Left lobe of liver (tissue), 2 donors: ENCODE measurements at regions not wholly inside any gene's neighbourhood (a gene's known extent, or its start where the extent isn't known, plus 50 kb on each side); places are given as distances from the start of the nearest gene placed in this dataset.

ENCODE experiments used
- ATAC-seq: fragments of 200-7000 bp; cut with Tn5 transposase; one replicate; pipeline ENCODE4 v1.9.1; 2020; ENCODE audit warnings: mild to moderate bottlenecking, moderate library complexity
- DNase-seq: peaks from one replicate; pipeline ENCODE4 v3.0.0-alpha.2; 2020; ENCODE audit warnings: low spot score
- donor health status: DM: no; HTN: no; CAD: no; lungs with moderate emphysema.
- donor health status: DM: no; HTN: yes; CAD: no.

- no peak for ATAC-seq
- DNase-seq, result no peak
Observed at GRCh38 chr16:64144617-64145016, 977.2 kb downstream of the CDH11 start.

- ATAC-seq, result no peak
Observed at GRCh38 chr16:64138621-64139020, 983.2 kb downstream of the CDH11 start.

DNA sequence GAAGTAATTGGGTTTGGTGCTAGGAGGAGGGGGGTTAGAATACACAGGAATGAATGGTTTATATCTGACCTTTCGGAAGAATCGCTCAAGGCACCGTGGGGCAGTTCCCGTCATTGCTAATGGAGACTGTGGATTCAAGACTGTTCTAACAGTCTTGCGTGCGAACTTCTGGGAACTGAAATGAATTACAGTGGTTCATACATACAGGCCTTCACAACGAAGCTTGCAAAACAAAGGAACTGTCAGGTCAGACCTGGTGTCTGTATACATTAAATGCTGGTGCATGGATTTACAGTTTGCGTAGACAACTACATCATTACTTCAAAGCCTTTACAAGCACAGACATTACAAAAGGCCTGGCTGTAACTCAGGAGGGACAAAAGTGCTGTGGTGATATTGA lies 983.9 kb downstream of the CDH11 start:
- ATAC-seq, result no peak
- no peak for DNase-seq

More at GRCh38 chr16:64138621-64139020, 983.2 kb downstream of the CDH11 start:
- no peak for DNase-seq

DNA sequence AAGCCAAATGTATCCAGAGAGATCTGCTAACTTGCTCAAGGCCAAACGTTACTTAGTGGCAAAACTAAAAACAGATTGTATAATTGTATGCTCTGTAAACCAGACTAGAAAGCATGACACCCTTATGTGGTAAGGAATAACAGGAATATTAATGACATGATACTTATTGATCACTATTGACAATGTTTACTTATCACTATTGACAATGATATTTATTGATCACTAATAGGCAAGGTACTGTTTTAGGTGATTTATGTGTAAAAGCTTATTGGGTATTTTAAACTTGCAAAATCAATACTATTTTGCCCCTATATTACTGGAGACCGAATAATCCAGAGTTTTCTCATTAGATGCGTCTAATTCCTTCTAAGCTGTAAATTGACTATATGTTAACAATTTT lies 985.1 kb downstream of the CDH11 start:
- no peak for ATAC-seq
- no peak for DNase-seq

GRCh38 chr16:64136314-64136713 lies 985.5 kb downstream of the CDH11 start:
- DNase-seq, result no peak
- no peak for ATAC-seq

GRCh38 chr16:64133366-64133765 lies 988.5 kb downstream of the CDH11 start:
- ATAC-seq (no peak), DNase-seq (no peak)

- ATAC-seq, result no peak
- no peak for DNase-seq
Observed at GRCh38 chr16:64132759-64133361, 989.0 kb downstream of the CDH11 start.

DNA sequence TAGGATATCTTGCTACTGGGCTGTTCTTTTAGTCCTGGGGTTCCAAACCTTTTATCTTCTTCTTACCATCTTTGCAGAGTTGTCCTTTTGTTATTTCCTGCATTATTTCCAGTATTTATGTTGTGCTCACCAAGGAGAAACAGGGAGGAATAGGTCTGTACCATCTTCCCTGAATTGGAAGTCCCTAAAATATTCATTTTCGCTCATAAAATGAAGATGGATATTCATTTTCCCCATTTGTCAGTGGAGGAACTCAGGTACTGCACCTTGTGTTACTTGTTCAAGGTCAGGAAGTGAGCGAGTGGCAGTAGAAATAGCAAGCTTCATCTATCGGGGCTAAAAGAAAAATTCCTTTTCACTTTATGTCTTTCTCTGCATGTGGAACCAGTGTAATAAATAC lies 989.7 kb downstream of the CDH11 start:
- DNase-seq, result no peak
- no peak for ATAC-seq

GRCh38 chr16:64131423-64131822 lies 990.4 kb downstream of the CDH11 start:
- DNase-seq, result no peak
- no peak for ATAC-seq

GRCh38 chr16:64130140-64130539 lies 991.7 kb downstream of the CDH11 start:
- no peak for DNase-seq
- ATAC-seq, result no peak

GRCh38 chr16:64122177-64122576 lies 999.7 kb downstream of the CDH11 start:
- DNase-seq (no peak), ATAC-seq (no peak)

- DNase-seq (no peak), ATAC-seq (no peak)
Observed at GRCh38 chr16:64121473-64121872, 1000.4 kb downstream of the CDH11 start.

- DNase-seq (no peak), ATAC-seq (no peak)
Observed at GRCh38 chr16:64116151-64116550, 1005.7 kb downstream of the CDH11 start.

DNA sequence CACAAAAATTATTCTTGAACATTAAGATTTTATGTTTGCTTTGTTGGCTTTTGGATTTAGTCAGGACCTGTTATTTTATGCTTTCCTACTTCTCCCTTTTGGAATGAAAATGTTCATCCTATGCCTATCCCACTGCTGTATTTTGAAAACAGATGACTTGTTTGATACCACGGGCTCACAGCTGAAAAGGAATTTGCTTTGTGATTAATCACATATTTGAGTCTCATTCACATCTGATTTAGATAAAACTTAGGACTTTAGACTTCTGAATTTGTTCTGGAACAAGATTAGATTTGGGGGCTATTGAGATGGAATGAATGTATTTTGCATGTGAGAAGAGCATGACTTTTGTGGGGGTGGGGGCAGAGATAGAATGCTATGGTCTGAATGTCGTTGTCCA lies 1012.6 kb downstream of the CDH11 start:
- no peak for DNase-seq
- ATAC-seq, result no peak

DNA sequence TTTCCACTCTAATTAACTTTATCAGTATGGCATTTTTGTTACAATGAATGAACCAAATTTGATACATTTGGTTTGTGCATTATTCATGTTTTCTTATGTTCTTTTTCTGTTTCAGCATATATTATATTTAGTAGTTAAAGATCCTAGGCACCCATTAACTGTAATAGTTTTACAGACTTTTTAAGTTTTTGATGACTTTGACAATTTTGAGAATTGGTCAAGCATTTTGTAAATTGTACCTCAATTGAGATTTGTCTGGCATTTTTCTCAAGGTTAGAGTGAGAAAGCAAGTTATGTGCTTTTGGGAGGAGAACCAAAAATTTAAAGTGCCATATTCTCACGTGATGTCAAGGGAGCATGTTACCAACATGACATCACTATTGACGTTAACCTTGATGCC lies 1019.2 kb downstream of the CDH11 start:
- no peak for ATAC-seq

DNA sequence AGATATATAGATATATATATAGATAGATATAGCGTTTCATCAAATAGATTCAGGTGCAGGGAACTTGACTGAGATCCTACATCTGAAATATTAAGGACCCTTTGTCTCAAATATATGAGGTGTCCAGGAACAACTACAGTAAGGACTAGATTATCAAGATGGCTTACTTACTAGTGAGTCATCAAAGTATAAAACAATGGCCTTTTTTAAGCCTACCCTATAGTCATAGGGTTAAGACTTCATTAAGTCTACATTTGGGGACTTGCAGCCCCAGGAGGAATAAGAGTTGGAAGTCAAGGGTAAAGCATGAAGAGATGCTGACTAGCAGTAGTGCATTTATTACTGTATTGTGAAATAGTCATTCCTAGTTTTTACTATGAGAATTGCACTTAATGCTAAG lies 1023.4 kb downstream of the CDH11 start:
- no peak for DNase-seq
- ATAC-seq, result no peak

More for the DNA sequence above, 1019.2 kb downstream of the CDH11 start:
- no peak for DNase-seq

GRCh38 chr16:64096689-64097088 lies 1025.2 kb downstream of the CDH11 start:
- DNase-seq (no peak), ATAC-seq (no peak)

DNA sequence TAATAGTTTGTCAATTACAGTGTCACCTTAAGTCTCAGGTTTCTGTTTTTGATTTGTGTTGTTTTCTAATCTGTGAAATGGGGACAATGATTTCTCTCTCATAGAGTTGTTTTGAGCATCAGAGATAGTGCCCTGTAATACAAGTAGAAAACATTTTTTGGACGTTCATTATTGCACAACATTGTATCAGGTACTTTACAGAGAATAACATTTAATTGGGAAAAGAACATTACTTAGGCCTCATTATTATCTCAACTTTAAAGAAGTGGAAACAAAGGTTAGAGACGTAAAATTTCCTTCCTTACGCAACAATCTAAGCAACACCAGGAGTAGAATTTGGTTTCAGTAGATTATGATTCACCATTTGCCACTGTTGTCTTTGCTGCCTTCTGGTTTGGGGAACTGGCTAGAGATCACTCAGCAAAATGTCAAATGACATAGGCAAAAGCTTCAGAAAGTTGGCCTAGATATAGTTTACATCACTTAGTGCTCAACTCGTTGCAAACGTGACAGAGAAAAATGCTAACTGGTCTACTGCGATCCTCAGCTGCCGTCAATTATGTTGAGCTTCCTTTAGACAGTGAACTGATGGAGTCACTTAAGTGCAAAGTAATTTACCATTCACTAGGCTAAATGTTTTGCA lies 1026.8 kb downstream of the CDH11 start:
- ATAC-seq (no peak), DNase-seq (no peak)

DNA sequence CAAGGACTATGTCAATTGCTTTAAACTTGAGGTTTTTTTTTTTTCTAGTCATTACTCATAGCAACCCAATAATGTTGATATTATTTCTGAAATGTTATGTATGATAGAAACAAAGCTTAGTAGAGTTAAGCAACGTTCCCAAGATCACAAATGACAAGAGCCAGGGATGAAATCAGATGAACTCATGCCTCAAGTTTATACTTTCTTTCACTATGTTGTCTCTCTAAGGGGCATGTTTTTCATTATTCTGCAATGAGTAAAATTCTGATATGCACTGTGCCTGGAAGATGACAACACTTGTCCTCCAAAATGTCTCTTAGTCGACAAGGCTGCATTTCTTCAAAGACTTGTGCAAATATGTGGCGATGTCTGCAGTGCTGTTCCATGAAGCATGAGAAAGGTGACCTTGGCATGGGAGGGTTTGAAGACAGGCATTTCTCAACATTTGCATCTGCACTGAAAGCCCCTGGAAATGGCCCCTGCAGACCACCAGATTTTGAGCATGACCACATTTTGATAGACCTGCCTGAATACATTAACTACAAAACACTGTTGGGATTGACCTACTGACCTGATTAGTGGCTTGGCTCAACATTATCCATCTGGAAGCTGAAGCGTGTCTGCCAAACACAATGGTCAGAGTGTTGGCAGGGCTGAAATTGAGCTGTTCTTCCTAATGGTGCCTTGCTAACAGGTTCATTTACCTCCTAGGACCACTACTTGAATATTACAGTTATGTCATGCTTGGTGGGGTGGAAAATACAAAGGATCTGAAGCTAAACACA lies 1027.5 kb downstream of the CDH11 start:
- ATAC-seq (no peak), DNase-seq (no peak)

GRCh38 chr16:64092271-64092670 lies 1029.6 kb downstream of the CDH11 start:
- DNase-seq, result no peak
- no peak for ATAC-seq

DNA sequence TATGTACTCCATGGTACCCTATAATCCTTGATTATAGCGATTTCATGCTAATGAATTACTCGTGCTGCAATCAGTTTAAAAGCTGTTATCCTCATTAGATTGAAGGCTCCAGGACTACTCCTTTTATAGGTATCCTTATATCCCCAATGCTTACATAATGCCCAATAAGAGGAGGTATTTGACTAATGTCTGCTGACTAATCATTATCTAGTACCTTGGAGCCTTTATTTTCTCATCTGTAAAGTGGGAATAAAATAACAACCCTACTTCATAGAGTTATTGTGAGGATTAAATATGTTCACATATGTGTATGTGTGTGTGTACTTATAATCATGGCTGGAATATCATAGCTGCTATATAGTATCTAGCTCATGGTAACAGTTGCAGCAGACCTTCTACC lies 1031.5 kb downstream of the CDH11 start:
- ATAC-seq, result no peak
- DNase-seq, result no peak

DNA sequence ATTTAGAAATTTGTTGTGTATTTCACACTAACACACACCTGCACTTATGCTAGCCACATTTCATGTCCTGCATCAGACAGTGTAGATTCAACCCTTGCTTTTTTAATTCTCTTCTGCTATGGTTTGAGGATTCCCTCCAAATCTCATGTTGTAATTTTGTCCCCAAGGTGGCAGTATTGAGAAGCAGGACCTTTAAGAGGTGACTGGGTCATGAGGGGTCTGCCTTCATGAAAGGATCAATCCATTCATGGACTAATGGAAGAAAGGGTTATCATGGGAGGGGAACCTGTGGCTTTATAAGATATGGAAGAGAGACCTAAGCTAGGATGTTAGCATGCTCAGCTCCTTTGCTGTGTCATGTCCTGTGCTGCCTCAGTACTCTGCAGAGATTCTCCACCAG lies 1032.2 kb downstream of the CDH11 start:
- no peak for DNase-seq
- ATAC-seq, result peak; percentile 73
